Left renal cortex interstitium (tissue), 4 donors: ENCODE measurements at regions not wholly inside any gene's neighbourhood (a gene's known extent, or its start where the extent isn't known, plus 50 kb on each side); places are given as distances from the start of the nearest gene placed in this dataset.

Experiments used
- DNase-seq, 4 donors: peaks; one replicate each; pipeline ENCODE4 v3.0.0-alpha.2; 2013; ENCODE audit warnings: low read depth in 4 of 4, low spot score in 2 of 4, missing footprints in 1 of 4

DNA sequence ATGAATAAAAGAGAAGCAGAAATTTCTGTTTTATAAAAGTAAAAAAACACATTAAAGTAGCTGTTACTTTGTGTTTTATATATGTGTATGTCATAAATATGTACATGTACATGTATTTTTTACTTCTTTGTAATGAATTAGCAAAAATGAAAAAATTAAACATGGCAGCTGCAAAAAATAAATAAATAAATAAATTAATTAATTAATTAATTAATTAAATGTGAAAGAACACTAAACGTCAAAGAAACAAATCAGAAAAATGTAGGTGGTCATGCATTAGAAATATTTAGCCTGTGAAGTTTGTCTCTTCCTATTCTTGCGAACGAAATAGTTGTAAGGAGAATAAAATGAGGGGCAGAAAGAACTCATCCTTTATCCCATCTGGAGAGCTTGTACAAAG lies 357.0 kb downstream of the ZIC4 start:
- DNase-seq, result no peak

DNA sequence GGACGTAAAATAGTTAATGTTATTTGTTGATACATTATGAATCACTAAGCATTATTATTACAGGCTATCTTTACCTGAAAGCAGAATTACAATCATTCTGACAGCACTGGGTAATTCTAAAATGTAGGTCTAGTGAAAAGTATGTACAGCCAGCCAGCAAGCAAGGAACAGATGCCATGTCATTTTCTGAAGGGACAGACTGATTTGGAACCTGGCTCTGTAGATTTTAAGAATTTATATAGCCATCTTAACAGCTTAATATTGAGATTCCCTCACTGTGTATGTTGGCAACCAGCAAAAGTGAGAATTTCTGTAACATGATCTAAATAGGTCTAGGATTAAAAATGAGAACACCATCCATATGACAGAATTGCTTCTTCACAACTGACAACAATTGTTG lies 359.4 kb downstream of the ZIC4 start:
- DNase-seq, result no peak

DNA sequence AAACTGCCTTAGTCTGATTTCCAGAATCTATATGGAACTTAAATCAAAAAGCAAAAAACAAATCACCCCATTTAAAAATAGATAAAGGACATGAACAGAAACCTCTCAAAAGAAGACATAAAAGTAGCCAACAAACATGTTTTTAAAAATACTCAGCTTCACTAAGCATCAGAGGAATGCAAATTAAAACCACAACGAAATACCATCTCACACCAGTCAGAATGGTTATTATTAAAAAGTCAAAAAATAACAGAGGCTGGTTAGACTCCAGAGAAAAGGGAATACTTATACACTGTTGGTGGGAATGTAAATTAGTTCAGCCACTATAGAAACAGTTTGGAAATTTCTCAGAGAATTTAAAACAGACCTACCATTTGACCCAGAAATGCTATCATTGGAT lies 367.9 kb downstream of the ZIC4 start:
- DNase-seq, result no peak

DNA sequence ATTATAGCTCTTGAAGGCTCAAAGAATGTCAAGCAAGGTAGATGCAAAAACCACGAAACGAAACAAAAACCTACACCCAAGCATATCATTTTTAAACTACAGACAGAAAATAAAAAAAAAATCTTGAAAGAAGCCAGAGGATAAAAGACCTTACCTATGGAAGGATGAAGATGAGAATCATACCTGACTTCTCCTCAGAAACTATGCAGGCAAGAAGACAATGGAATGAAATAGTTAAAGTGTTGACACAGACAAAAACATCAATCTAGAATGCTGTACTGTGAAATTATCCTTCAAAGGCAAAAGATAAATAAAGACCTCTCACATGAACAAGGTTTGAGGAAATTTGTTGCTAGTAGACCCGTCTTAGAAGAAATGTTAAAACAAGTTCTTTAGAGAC lies 372.0 kb downstream of the ZIC4 start:
- DNase-seq, result no peak

DNA sequence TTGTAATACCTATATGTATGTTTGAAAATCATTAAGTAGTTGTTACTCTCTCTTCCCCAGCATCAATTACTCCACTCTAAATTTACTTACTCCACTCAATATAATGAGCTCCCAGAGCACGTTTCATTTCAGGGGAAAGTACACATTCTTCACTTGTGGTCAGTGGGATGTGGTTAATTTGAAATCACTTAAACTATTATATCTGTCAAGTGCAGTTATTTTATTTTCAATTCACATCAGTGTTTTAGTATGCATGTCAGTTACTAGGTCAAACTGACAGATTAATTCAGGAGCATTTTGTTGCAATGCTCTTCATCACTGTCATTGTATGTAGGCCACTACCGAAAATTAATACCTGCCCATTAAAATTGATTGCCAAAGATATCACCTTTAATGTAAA lies 376.1 kb downstream of the ZIC4 start:
- DNase-seq, result no peak

DNA sequence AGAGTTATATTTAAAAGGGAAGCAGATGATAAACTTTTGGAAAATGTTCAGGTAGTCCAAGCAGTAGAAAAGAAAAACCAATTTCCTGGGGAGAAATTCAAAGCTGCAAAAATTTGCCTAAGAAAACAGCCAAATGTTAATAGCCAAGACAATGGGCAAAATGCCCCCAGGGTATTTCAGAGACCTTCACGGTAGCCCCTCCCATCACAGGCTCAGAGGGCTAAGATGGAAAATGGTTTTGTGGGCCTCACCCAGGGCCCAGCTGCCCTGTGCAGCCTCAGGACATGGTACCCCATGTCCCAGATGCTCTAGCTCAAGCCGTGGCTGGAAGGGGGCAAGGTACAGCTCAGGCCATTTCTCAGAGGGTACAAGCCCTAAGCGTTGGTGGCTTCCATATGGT lies 391.0 kb downstream of the ZIC4 start:
- no peak for DNase-seq

DNA sequence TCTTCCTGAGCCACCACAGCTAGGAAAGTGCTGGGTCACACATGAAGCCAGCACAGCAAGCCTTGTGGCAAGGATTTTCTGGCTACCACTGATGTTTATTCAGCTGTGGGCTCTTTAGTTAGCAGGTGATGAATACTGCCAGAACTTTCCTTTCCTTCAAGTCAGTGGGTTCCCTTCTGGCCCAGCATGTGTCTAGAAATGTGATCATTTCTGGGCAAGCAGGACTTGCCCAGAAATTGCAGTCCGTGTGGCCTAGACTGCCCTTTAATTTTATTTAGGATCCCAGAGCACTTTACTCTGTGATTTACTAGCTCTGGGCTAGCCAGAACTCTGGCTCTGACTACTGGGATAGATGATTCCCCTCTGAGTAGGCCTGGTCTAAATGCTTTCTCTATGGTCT lies 397.5 kb downstream of the ZIC4 start:
- DNase-seq, result no peak

DNA sequence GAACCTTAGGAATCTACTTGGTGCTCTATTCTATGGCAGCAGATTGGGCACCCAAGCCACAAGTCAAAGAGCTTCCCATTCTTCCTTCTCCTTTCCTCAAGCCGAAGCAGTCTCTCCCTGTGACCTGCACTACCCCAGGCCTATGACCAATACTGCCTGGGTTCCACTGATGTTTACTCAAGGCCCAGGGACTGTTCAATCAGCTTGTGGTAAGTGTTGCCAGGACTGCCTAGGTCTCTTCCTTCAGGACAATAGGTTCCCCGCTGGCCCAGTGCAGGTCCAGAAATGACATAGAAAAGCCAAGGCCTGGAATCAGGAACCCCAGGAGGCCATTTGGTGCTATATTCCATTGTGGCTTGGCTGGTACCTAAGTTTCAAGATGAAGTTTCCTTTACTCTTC lies 397.9 kb downstream of the ZIC4 start:
- DNase-seq, result no peak

DNA sequence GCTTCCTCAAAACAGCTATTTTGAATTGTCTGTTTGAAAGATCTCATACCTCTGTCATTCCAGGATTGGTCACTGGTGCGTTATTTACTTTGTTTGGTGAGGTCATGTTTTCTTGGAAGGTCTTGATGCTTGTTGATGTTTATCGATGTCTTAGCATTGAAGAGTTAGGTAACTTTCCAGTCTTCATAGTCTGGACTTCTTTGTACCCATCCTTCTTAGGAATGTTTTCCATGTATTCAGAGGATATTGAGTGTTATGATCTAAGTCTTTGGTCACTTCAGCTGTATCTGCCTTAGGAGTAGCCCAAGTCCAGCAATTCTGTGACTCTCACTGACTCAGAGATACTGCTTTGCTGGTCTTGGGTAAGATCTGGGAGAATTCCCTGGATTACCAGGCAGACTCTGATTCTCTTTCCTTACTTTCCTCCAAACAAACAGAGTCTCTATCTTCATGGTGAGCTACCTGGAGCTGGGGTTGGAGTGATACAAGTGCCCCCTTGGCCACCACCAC lies 398.6 kb downstream of the ZIC4 start:
- DNase-seq, result no peak

DNA sequence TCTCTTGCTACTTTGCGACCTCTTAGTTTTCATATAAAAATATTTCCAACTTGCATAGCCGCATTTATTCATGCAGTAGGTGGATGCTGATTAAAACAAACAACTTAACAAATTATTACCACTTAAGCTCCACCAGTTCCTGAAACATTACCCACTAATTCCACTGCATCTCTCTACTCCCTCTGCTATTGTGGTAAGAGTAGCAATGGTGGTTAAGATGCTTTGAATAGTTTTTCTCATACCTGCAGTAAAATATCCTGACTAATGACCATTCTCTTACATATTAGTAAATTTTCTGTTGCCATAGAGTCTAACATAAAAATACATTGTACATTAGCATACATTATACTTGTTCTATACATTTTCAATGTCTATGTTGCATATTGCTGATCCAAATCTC lies 397.6 kb upstream of the PLSCR5 start:
- DNase-seq, result no peak

DNA sequence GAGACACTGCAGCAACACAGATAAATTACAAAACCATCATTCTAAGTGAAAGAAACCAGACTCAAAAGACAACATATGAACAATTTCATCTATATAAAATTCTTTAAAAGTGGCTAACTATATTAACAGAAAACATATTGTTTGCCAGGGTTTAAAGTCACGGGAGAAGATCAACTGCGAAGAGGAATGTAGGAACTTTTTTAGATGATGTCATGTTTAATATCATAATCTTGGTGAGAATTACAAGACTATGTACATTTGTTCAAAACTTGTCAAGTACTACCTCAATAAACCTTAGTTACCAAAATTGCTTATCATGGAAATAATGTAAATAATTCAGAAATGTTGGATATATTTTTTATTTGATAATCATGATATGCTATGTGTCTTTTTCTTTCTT lies 395.1 kb upstream of the PLSCR5 start:
- DNase-seq, result no peak

DNA sequence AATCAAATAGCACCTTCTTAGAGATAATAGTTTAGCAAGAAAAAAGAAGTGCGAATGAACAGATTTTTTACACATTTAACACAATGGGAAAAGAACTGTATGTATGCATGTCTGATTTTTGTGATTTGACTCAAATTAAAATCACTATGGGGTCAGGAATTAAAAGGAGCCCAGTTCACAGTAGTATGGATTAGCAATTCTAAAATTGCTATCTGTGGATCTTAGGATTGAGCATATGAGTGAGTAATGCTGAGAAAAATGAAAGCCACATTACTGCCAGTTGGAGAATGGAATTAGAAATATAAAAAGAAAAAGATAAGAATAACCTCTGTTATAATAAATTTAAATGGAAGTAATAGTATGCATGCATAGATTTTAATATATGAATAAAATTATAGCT lies 386.8 kb upstream of the PLSCR5 start:
- no peak for DNase-seq

DNA sequence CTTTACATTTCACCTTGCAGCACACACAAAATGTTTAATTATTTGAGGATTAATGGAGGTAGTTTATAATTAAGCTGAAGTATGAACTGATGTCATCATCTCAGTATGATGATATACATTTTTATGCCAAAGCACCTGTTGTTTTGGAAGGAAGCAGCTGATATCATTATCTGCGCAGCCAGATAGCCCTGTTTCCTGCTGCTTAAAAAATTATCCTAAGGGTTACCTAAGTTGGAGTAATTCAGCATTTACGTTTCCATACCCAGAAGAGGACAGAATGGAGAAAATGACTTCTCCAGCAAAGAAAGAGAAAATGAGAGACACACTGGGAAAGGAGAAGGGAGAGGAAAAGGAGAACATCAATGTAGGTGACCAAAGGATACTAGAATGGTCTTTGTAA lies 370.3 kb upstream of the PLSCR5 start:
- DNase-seq, result no peak

DNA sequence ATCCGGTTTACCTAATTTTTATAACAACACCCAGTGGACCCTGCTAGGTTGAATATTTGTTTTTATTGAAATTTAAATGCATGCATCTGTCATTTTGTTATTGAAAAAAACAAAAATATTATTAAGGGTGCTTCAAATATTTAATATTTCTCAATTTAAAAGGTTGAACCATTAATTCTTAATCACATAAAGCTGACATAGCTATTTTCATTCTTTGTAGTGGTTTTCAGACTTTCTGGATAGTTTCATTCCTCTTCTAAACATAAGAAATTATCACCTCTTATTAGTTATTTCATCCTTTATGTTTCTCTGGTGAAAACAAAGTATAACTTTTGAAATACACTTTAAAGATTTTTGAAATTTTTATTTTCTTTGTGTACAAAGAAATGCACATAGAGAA lies 369.9 kb upstream of the PLSCR5 start:
- no peak for DNase-seq

DNA sequence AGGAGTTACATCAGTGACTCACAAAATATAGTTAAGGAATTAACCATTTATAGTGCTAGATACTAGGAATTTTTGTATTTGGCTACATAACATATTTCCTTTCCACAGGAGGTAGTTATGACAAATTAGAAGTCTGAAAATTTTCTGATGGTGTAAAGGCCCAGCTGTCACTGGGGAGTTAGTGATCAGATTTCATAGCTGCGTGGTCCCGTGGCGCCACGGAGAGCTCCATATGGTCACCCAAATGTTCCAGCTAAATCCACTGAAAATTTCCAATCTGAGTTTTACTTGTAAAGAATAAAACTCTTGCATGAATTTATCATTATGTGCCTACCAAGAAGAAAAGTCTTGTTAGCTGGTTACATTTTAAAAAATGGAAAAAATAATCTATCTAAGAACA lies 368.9 kb upstream of the PLSCR5 start:
- DNase-seq, result no peak

DNA sequence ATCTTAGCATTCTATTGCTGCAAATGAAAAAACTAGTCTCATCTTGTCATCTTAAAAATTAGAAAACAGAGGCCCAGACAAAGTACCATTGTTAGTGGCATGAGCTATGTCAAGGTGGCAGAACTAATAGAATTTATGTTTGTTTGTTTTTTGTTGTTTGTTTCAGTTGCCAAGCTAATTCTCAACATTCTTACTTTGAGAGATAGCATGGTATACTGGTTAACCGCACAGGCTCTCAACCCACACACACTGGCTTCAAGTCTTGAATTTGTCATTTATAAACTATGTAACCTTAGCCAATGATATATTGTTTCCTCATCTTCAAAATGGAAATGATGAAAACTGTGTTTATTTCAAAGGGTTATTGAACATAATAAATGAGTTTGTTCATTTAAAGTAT lies 367.6 kb upstream of the PLSCR5 start:
- no peak for DNase-seq

DNA sequence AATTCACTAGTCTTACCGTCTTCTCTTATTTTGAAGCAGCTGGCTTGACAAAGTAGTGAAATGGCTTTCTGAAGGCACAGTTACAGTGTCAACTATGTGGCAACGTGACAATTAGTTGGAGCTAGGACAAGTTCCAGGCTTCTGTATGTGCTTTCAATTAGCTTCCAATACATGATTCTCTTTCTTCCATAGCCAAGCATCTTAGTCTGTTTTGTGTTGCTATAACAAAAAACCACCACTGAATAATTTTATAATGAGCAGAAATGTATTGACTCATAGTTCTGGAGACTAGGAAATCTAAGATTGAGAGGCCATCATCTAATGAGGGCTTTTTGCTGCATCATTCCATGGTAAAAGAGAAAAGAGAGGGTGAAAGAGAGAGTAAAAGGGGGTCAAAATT lies 365.1 kb upstream of the PLSCR5 start:
- DNase-seq, result no peak

DNA sequence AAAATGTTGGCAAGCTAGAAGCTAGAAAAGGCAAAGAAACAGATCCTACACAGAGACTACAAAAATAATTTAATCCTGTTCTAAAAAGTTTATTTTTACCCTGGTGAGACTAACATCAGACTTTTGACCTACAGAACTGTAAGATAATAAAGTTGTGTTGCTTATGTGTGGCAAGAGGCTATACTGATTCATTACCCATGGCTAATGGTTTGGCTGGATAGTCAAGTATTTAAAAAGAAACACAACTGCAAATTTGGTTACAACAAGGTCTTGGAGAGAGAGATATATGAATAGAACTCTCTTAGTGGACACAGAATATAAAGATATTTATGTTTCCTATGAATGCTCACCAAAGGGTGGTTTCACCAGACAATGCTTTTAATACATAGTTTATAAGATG lies 364.2 kb upstream of the PLSCR5 start:
- DNase-seq, result no peak

DNA sequence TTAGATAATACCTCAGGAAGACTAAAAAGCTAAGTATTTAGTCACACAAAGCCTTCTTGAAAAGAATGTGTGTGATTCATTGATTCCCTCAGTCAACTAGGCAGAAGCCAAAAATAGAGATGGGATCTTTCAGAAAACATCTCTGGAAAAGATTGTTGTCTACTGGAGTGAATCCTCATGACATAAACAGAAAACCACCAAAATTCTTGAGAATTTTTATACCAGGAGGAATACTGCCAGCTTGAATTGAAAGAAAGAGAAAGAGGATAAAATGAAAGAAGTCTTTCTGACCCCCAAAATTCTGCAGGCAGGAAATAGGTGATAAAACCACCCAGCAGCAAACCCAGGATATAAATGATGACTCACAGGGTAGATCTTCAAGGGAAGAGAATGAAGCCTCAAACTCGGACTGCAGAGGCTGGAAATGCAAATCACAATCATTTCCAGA lies 363.1 kb upstream of the PLSCR5 start:
- DNase-seq, result no peak

DNA sequence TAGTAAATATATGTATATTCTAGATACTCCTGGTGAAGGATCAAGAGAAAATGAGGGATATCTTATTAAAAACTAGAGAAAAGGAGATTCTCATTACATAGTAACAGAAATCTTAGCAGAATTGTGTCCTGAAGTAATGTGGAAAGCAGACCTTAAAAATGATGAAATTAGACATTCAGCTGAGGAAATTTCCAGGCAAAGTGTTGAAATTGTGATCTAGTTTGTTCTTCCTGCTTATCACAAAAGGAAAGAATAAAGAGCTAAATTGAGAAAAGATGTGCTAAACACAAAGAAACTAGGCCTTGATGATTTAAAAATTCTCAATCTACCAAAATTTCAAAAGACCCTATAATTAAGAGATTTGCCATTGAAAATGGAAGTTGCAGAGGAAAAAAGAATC lies 362.6 kb upstream of the PLSCR5 start:
- no peak for DNase-seq

DNA sequence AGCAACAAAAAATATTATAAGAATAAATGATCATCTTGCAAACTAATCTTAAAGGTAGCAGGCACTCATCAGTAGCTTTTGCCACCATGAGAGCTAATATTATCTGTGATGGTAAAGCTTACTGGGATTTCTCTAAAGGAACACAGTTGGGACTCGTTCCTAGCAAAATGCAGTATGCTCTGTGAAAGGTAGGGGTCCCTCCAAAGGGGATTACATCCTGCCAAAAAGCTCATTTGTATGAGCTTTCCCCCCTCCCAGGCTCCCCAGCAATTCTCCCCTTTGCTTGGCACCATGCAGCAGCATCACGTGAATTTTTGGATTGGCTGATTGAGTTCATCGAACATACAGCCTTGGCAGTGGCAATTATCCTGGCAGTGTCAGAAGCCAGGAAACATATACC lies 361.0 kb upstream of the PLSCR5 start:
- no peak for DNase-seq

DNA sequence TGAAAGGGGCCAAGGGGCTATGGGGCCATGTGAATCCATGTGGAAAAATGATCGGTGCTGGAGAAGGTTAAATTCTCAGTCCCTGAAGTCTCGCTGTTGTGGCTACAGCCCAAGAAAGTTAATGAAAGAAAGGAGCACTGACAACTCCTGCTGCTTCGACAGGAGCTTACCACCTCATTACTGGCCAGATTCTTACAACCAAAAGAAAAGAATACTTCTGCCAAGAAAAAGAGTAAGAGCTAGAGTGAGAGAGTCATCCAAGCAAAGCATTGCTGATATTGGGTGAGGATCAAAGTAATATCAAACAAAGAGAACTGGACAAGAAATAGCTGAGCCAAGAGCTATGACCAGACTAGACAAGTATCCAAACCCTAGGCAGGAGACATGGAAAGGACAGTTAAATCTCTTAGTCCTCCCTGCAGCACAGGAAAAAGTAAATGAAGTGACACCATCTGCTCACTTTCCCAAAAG lies 348.4 kb upstream of the PLSCR5 start:
- DNase-seq, result no peak

DNA sequence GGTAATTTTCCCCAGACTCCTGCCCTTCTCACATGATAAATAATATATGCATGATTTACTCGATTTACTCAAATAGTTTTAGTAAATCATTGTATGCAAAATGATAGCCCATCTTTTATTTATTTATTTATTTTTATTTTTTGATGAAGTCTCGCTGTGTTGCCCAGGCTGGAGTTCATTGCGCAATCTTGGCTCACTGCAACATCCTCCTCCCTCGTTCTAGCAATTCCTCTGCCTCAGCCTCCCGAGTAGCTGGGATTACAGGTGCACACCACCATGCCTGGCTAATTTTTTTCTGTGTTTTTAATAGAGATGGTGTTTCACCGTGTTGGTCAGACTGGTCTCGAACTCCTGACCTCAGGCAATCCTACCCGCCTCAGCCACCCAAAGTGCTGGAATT lies 343.8 kb upstream of the PLSCR5 start:
- no peak for DNase-seq

DNA sequence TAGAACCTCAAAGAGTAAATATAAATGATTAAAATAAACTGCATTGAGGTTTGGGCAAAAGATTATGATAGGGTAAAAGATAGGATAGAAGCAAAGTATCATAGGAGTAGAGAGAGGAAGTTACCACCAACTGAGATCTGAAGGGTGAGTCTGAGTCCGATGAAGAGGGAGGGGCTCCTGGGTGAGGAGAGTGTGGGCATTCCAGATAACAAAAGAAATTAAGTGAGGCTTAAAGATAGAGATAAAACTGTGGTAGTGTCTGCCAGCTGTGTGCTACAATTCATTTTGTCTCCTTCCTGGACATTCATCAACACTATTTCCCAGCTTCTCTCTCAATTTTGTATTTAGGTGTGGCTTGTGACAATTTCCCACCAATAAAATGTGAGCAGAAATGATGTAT lies 343.0 kb upstream of the PLSCR5 start:
- no peak for DNase-seq
